GM19452 (cell line): ENCODE measurements at regions not wholly inside any gene's neighbourhood (a gene's known extent, or its start where the extent isn't known, plus 50 kb on each side); places are given as distances from the start of the nearest gene placed in this dataset.

Source experiments
- ATAC-seq: cut with Tn5 transposase; IDR thresholded peaks from one replicate; pipeline ENCODE4 v1.9.1; 2021; ENCODE audit not compliant: unreplicated experiment

DNA sequence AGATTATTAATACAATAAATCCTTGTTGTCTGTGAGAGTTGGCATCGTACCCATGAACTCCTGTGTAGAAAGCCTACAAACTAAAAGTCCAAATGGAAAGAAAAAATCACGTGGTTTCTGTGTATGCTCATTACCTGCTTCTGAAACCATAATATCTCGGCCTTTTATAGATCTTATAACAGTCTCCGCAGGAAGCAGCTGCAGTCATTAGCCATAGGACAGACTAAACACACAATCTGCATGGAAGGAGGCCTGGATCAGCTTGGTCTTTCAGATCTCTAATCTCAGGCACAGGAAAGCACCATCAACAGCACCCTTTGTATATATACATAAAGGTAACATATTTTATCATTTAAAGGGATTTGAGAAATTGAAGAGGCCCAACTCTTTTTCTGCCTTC lies 508.9 kb upstream of the TCF4 start:
- ATAC-seq: no peak

- no peak for ATAC-seq
Measured at GRCh38 chr18:56089612-56090258, 501.7 kb upstream of the TCF4 start.

- no peak for ATAC-seq
Measured at GRCh38 chr18:56086786-56087185, 498.8 kb upstream of the TCF4 start.

- ATAC-seq: no peak
Measured at GRCh38 chr18:56086176-56086575, 498.2 kb upstream of the TCF4 start.

- no peak for ATAC-seq
Measured at GRCh38 chr18:56085551-56085950, 497.6 kb upstream of the TCF4 start.

DNA sequence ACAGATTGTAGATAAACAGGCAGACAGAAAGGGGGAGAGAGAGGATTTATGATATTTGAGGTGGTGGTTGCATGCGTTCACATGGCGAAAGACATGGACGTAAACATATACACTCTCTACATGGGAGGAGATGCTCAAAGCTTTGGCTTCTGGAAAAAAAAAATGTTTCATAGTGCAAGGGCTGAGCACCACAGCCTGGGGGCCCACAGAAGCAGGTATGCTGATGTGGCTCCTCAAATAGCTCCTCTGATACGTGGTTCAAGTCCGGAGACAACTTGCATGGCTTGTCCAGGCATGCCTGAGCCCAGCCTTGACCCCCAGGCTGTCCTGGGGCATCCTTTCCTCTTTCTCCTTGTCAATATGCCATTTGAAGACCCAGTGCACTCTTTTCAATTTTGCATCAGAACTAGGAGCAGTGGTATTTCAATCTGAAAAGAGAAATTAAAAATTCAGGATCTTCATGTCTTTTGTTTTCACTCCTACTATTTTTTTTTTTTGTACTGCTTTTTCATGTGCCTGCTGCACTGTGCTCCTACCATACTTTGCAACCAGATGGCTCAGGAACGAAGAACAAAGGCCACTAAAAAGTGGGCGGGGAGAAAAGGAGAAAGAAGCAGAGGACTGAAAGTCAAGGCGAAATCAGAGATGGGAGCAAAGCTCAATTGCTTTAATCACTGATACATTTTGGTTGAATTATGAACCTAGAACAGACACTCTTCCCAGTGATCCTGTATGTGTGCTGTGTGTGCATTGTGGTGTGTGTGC lies 495.7 kb upstream of the TCF4 start:
- no peak for ATAC-seq

- ATAC-seq: no peak
Measured at GRCh38 chr18:56083097-56083521, 495.1 kb upstream of the TCF4 start.

GRCh38 chr18:56076723-56077122 lies 488.7 kb upstream of the TCF4 start:
- no peak for ATAC-seq

- ATAC-seq: no peak
Measured at GRCh38 chr18:56068701-56069100, 480.7 kb upstream of the TCF4 start.

- no peak for ATAC-seq
Measured at GRCh38 chr18:56067969-56068671, 480.1 kb upstream of the TCF4 start.

DNA sequence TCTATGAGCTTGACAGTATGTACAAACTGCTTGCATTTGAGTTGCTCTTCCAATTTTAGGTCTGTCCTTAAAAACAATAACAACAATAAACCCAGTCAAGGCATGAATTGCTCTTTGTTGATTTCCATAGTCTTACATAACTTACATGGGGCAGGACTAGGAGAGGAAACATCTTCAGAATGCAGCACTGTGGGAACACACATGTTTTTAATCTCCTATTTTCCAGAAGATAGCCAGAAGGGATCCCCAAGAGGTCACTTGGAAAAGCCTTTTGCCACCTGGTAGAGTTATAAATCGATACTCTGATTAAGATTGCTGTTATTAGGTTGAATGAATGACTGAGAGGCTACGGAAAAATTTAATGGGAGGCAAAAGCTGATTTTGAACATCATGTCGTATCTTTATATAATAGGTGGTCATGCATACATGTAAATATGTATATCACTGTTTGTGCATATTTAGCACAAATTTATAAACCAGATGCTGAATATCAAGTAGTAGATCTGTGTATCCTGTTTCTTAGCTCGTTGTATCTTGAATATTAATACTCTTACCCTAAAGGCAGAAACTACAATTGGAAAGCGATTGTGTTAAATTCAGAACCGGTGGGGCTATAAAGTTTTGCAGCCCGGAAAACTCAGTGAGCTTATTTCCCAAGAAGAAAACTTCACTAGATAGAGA lies 479.4 kb upstream of the TCF4 start:
- no peak for ATAC-seq

GRCh38 chr18:56066524-56067213 lies 478.7 kb upstream of the TCF4 start:
- ATAC-seq: no peak

- ATAC-seq: no peak
Measured at GRCh38 chr18:56065086-56065485, 477.1 kb upstream of the TCF4 start.

DNA sequence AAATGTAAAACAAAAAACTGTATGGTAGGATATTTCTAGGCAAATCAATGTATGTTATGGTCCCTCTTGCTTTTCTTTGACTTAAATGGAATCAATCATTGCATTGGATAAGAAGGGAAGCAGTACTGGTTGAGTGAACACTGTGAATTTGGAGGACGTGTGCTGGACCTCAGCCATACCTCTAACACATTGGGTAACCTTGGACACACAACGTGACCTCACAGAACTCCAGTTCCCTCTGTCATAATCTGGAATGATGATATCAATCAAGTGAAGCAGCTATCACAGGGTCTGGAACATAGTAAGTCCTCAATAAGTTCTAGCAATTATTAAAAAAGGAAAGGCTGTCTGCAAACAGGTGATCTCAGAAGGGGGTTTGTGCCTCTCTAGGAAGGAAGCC lies 474.9 kb upstream of the TCF4 start:
- ATAC-seq: no peak

DNA sequence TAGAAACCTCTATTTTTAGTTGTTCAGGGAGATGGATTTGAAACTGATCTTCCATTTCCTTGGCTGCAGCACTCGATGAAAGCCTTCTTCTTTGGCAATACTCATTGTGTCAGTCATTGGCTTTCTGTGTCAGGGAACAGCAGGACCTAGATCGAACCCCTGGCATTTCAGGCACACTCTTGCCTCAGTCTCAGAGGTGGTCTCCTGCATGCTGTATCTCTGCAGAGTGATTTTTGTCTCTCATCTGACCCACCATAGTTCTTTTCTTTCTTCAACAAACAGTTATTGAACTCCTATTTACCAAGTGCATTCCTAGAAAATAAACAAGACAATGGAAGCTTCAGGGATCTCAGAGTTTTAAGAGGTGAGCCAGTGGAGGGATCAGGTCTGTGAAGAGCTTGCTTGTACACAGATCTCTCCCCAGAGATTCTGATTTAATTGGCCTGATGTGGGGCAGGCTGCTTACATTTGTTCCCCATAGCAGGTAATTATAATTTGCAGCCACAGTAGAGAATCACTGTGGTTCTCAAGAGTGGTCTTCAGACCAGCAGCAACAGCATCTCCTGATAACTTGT lies 473.1 kb upstream of the TCF4 start:
- no peak for ATAC-seq

DNA sequence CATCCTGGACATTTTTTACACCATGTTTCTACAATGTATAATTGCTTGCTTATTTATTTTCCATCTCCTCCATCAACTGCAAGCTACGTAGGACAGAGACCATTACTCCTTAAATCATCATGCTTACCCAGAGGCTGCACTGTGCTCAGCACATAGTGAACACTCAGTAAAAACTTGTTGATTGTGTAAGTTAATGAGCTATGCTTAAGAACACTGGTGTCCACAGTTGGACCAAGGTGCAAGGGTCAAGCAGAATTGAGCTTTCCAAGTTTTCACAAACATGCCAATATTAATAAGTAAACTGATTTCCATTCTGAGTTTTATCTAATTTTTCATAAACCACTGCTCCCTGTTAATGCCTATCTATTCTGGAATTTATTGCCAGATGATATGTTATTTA lies 464.2 kb upstream of the TCF4 start:
- ATAC-seq: no peak

GRCh38 chr18:56044239-56044638 lies 456.2 kb upstream of the TCF4 start:
- ATAC-seq: no peak

DNA sequence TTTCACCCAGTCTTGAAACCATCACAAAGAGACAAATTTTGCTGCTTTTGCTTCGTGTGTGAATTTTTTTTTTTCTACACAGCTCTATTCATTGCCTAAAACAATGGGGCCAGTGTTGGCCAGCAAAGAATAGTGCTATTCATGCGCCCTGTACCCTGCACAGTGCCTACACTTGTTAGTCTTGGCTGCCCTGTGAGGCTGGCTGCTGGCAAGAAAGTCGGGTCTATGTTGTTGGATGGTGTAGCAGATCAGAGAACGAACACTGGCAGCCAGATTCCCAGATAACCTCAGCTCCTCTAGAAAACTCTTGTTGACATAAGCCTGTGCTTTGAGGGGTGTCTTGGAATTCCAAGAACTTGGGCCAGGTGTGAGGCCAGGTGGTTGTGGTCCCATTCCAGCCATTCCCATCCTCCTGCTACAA lies 455.7 kb upstream of the TCF4 start:
- ATAC-seq: no peak

GRCh38 chr18:56042915-56043536 lies 455.0 kb upstream of the TCF4 start:
- no peak for ATAC-seq
